Embryonic facial prominence (tissue), 1 donor: ENCODE measurements at regions not wholly inside any gene's neighbourhood (a gene's known extent, or its start where the extent isn't known, plus 50 kb on each side); places are given as distances from the start of the nearest gene placed in this dataset.
"Not testable (repeated sequence)": the region's sequence is repeated elsewhere in the genome, so short reads cannot be mapped to it uniquely, and the experiment has no call there.

ENCODE experiments used
- DNase-seq: peaks from one replicate; pipeline ENCODE4 v3.0.0-alpha.2; 2016; ENCODE audit errors: extremely low spot score

DNA sequence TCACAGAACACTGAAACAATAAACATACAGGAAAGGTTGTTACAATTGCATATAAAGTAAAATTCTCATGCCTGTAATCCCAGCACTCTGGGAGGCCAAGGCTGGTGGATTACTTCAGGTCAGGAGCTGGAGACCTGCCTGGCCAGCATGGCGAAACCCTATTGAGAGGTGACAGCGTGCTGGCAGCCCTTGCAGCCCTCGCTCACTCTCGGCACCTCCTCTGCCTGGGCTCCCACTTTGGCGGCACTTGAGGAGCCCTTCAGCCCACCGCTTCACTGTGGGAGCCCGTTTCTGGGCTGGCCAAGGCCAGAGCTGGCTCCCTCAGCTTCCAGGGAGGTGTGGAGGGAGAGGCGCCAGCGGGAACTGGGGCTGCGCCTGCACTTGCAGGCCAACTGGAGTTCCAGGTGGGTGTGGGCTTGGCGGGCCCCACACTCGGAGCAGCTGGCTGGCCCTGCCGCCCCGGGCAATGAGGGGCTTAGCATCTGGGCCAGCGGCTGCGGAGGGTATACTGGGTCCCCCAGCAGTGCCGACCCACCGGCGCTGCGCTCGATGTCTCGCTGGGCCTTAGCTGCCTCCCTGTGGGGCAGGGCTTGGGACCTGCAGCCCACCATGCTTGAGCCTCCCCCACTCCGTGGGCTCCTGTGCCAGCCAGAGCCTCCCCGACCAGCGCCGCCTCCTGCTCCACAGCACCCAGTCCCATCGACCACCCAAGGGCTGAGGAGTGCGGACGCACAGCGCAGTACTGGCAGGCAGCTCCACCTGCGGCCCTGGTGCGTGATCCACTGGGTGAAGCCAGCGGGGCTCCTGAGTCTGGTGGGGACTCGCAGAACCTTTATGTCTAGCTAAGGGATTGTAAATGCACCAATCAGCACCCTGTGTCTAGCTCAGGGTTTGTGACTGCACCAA lies 51.5 kb upstream of the MBNL1 start:
- DNase-seq: not testable (repeated sequence)

DNA sequence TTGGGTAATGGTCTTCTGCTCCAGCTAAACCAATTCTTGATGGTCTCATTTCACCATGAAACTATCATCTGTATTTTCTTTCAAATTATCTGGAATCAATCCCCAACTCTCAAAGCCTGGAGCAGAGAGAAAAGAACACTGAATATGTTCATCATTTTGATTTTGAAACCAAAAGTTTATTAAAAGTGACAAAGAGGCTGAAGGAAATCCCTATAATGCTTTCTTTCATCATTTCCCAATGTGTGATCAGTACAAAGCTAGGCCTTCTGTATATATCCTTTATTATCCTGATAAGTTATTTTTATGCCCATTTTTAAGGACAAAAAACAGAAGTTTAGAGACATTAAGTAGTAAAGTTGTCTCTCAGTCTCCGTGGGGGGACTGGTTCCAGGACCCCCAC lies 50.1 kb upstream of the MBNL1 start:
- DNase-seq: no peak
